ENCODE measurements at regions not wholly inside any gene's neighbourhood (a gene's known extent, or its start where the extent isn't known, plus 50 kb on each side); places are given as distances from the start of the nearest gene placed in this dataset.

DNA sequence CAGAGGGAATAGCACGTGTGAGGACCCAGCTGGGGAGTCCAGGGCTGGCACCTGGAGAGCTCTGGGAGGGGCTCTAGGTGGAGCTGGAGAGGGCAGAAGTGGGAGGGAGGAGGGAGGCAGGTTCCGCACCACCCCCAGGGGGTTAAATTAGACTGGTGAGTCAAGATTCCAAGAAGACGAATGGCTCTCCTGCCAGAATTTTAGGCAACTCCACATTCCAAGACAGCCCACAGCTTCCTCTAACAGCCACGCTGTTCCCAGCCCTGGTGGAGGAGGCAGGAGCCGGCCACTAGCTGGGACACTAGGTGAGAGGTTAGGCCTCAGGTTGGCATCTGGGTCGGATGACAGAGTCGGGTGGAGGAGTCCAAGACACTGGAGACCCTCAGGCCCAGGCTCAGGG, 60.2 kb downstream of the TFAP2C start:
- H3K27ac Mint-ChIP-seq, result no peak overlapping the region
- H3K9me3 Mint-ChIP-seq, result peaks cover 2% of the 10 kb centered on the region
- H3K4me1 Mint-ChIP-seq, result no peaks in the 10 kb centered on the region
- no peaks in the 10 kb centered on the region for H3K36me3 Mint-ChIP-seq (ENCODE audit: low read depth)
- peaks cover 19% of the 10 kb centered on the region for H3K27me3 Mint-ChIP-seq (ENCODE audit: low read depth)
- TF ChIP-seq CTCF (IDR thresholded peaks at IDR 0.05; ENCODE audit: unreplicated experiment in 3 of 3), result no peak
- H3K4me3 Mint-ChIP-seq, result no peak overlapping the region

GRCh38 chr20:56689852-56690485, 60.9 kb downstream of the TFAP2C start:
- Mint-ChIP-seq H3K27ac (no peak overlapping the region), H3K9me3 (peaks cover 2% of the 10 kb centered on the region), H3K27me3 (ENCODE audit: low read depth) (peaks cover 19% of the 10 kb centered on the region), H3K4me1 (no peaks in the 10 kb centered on the region), H3K4me3 (no peak overlapping the region), H3K36me3 (ENCODE audit: low read depth) (no peaks in the 10 kb centered on the region)
- TF ChIP-seq CTCF (IDR thresholded peaks at IDR 0.05; ENCODE audit: unreplicated experiment in 3 of 3), result no peak

DNA sequence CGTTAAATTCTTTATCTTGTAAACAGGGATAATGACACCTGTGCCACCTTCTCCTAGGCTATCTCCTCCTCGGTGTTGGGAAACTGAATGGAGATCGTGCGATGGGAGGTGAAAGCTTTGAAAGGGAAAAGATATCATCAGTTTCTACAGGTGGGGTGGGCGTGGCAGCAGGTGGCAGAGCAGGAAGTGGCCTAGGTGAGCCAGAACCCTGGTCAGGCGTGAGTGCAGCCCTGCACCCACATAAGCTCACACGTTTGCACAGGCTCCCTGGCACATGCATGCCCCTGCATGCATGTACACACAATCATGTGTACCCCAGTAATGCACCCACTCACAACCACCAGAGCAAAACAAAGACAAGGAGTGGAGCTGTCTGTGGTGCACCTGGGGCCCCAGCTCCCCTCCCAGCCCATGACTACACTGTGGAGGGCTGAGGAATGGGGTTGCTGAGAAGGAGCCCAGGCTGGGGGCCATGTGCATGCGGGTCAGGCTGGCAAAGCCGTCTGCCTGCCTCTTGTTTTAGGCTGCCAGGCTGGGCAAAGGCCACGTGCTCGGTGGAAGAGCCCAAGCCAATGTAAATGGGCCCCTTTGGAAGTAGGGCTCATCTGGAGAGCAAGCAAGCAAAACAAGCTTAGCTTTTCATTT, 61.5 kb downstream of the TFAP2C start:
- Mint-ChIP-seq H3K9me3 (peaks cover 2% of the 10 kb centered on the region), H3K4me1 (no peaks in the 10 kb centered on the region), H3K36me3 (ENCODE audit: low read depth) (no peaks in the 10 kb centered on the region), H3K27me3 (ENCODE audit: low read depth) (peaks cover 19% of the 10 kb centered on the region), H3K27ac (no peak overlapping the region), H3K4me3 (no peak overlapping the region)
- no peak for TF ChIP-seq CTCF (IDR thresholded peaks at IDR 0.05; ENCODE audit: unreplicated experiment in 3 of 3)

GRCh38 chr20:56691325-56691998, 62.4 kb downstream of the TFAP2C start:
- Mint-ChIP-seq H3K9me3 (peaks cover 2% of the 10 kb centered on the region), H3K27me3 (ENCODE audit: low read depth) (peaks cover 19% of the 10 kb centered on the region), H3K4me1 (no peaks in the 10 kb centered on the region), H3K36me3 (ENCODE audit: low read depth) (no peaks in the 10 kb centered on the region), H3K27ac (no peak overlapping the region), H3K4me3 (no peak overlapping the region)
- no peak for TF ChIP-seq CTCF (IDR thresholded peaks at IDR 0.05; ENCODE audit: unreplicated experiment in 3 of 3)

DNA sequence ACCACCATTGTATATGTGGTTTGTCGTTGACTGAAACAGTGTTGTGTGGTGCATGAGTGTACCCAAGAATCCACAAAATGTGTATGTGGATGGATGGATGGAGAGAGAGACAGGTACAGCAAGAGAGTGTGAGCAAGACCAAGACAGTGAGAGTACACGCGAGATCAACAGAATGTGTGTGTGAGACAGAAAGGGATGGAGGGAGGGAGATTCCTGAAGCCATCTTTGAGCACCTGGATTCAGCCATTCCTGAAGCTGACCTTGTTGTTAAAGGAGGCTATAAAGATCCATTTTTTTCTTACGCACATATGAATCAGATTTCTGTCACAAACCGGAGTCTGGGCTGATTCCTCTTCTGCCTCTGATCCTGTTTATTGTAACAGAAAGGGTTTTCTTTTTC, 64.1 kb downstream of the TFAP2C start:
- Mint-ChIP-seq H3K27me3 (ENCODE audit: low read depth) (peaks cover 19% of the 10 kb centered on the region), H3K36me3 (ENCODE audit: low read depth) (no peaks in the 10 kb centered on the region), H3K4me3 (no peak overlapping the region), H3K9me3 (peaks cover 2% of the 10 kb centered on the region), H3K4me1 (no peaks in the 10 kb centered on the region), H3K27ac (no peak overlapping the region)
- TF ChIP-seq CTCF (IDR thresholded peaks at IDR 0.05; ENCODE audit: unreplicated experiment in 3 of 3), result no peak

All from nephron (organoid).